ENCODE measurements at regions not wholly inside any gene's neighbourhood (a gene's known extent, or its start where the extent isn't known, plus 50 kb on each side); places are given as distances from the start of the nearest gene placed in this dataset.
"Not testable (repeated sequence)": the region's sequence is repeated elsewhere in the genome, so short reads cannot be mapped to it uniquely, and the experiment has no call there.

GRCh38 chr10:45093945-45094344 is 93.2 kb downstream of the ZNF22 start:
- no peak for TF ChIP-seq CTCF (IDR thresholded peaks at IDR 0.05; ENCODE audit: insufficient read depth, low read depth, low read length, missing control alignments)
- no peak overlapping the region for H3K4me3 ChIP-seq (ENCODE audit: low read depth, low read length)
- no peak for DNase-seq (ENCODE audit: low read depth)

- TF ChIP-seq CTCF (IDR thresholded peaks at IDR 0.05; ENCODE audit: insufficient read depth, low read depth, low read length, missing control alignments) = no peak
- DNase-seq (ENCODE audit: low read depth) = no peak
- H3K4me3 ChIP-seq (ENCODE audit: low read depth, low read length) = no peak overlapping the region
Measured at GRCh38 chr10:45095286-45095685, 94.6 kb downstream of the ZNF22 start.

- TF ChIP-seq CTCF (IDR thresholded peaks at IDR 0.05; ENCODE audit: insufficient read depth, low read depth, low read length, missing control alignments) = no peak
- H3K4me3 ChIP-seq (ENCODE audit: low read depth, low read length) = no peak overlapping the region
- no peak for DNase-seq (ENCODE audit: low read depth)
Measured at GRCh38 chr10:45096001-45096400, 95.3 kb downstream of the ZNF22 start.

GRCh38 chr10:45100429-45100828 is 99.7 kb downstream of the ZNF22 start:
- DNase-seq (ENCODE audit: low read depth) = no peak
- no peak for TF ChIP-seq CTCF (IDR thresholded peaks at IDR 0.05; ENCODE audit: insufficient read depth, low read depth, low read length, missing control alignments)
- H3K4me3 ChIP-seq (ENCODE audit: low read depth, low read length) = no peak overlapping the region

- no peak overlapping the region for H3K4me3 ChIP-seq (ENCODE audit: low read depth, low read length)
- TF ChIP-seq CTCF (IDR thresholded peaks at IDR 0.05; ENCODE audit: insufficient read depth, low read depth, low read length, missing control alignments) = no peak
- no peak for DNase-seq (ENCODE audit: low read depth)
Measured at GRCh38 chr10:45104674-45105073, 104.0 kb downstream of the ZNF22 start.

GRCh38 chr10:45105309-45105708 is 104.6 kb downstream of the ZNF22 start:
- DNase-seq (ENCODE audit: low read depth) = not testable (repeated sequence)

GRCh38 chr10:45106236-45106856 is 105.6 kb downstream of the ZNF22 start:
- no peak for TF ChIP-seq CTCF (IDR thresholded peaks at IDR 0.05; ENCODE audit: insufficient read depth, low read depth, low read length, missing control alignments)
- DNase-seq (ENCODE audit: low read depth) = no peak
- H3K4me3 ChIP-seq (ENCODE audit: low read depth, low read length) = no peak overlapping the region

More at GRCh38 chr10:45105309-45105708, 104.6 kb downstream of the ZNF22 start:
- H3K4me3 ChIP-seq (ENCODE audit: low read depth, low read length) = not testable (repeated sequence)

Measured in GM12865 (cell line).